ENCODE measurements at regions not wholly inside any gene's neighbourhood (a gene's known extent, or its start where the extent isn't known, plus 50 kb on each side); places are given as distances from the start of the nearest gene placed in this dataset.

- TF ChIP-seq IRF3 (IDR thresholded peaks at IDR 0.05; ENCODE audit: low read depth, low read length): no peak
- no peak for TF ChIP-seq TEAD4 (IDR thresholded peaks at IDR 0.05; ENCODE audit: borderline replicate concordance, insufficient read depth)
These were observed 155.4 kb upstream of the MARCKS start (continued) for GRCh38 chr6:113701552-113702254.

- H3K79me2 ChIP-seq (ENCODE audit: insufficient read depth): no peaks in the 10 kb centered on the region
- H3K9ac ChIP-seq: no peak overlapping the region
- H4K20me1 ChIP-seq (ENCODE audit: insufficient read depth): no peaks in the 10 kb centered on the region
- no peaks in the 10 kb centered on the region for H3K27me3 ChIP-seq (ENCODE audit: insufficient read depth)
- no peak overlapping the region for H3K4me3 ChIP-seq (ENCODE audit: low read depth in 2 of 2, low read length in 1 of 2)
- H3K9me3 ChIP-seq: no peaks in the 10 kb centered on the region
- POLR2A ChIA-PET: no interaction called here
- no peaks in the 10 kb centered on the region for H3F3A ChIP-seq (replicated peaks; ENCODE audit: insufficient read depth)
- H3K4me2 ChIP-seq: no peak overlapping the region
- 100% methylated on average over 2 of the region's 3 CpGs for WGBS (ENCODE audit: low lambda C conversion rate)
- no peak overlapping the region for H3K27ac ChIP-seq (ENCODE audit: low read depth in 2 of 2, low read length in 1 of 2)
- H3K4me1 ChIP-seq (ENCODE audit: control insufficient read depth in 1 of 2, insufficient read depth in 2 of 2, low read depth in 1 of 2, low read length in 1 of 2): no peaks in the 10 kb centered on the region
- no peaks in the 10 kb centered on the region for H3K36me3 ChIP-seq (replicated peaks in 1 of 2; ENCODE audit: control insufficient read depth in 1 of 2, insufficient read depth in 2 of 2, low read length in 1 of 2)
- H2AFZ ChIP-seq (ENCODE audit: low read depth): no peak overlapping the region
- DNase-seq: no peak
- H3K9me2 ChIP-seq: no peaks in the 10 kb centered on the region
- TF ChIP-seq MEF2A (IDR thresholded peaks at IDR 0.05; ENCODE audit: borderline replicate concordance, low read depth) (no peak), FOSL2 (IDR thresholded peaks at IDR 0.05; ENCODE audit: borderline replicate concordance, low read depth) (no peak), PBX3 (IDR thresholded peaks at IDR 0.05) (no peak), NRF1 (IDR thresholded peaks at IDR 0.05; ENCODE audit: low read depth, low read length) (no peak), FOXJ3 (CRISPR knock-in tag; IDR thresholded peaks at IDR 0.05) (no peak), RAD21 (IDR thresholded peaks at IDR 0.05; ENCODE audit: low read length) (no peak), NFIC (IDR thresholded peaks at IDR 0.05; ENCODE audit: borderline replicate concordance) (no peak), TEAD4 (IDR thresholded peaks at IDR 0.05; ENCODE audit: borderline replicate concordance, insufficient read depth) (no peak), GABPA (IDR thresholded peaks at IDR 0.05; ENCODE audit: low read depth) (no peak), ELF1 (IDR thresholded peaks at IDR 0.05) (no peak), TAF1 (IDR thresholded peaks at IDR 0.05; ENCODE audit: borderline replicate concordance, low read depth, low read length) (no peak), SIN3A (IDR thresholded peaks at IDR 0.05; ENCODE audit: borderline replicate concordance, low read depth, low read length) (no peak), USF2 (IDR thresholded peaks at IDR 0.05; ENCODE audit: borderline replicate concordance, low read depth, low read length) (no peak), ZBTB33 (IDR thresholded peaks at IDR 0.05; ENCODE audit: borderline replicate concordance, low read depth) (no peak), REST (IDR thresholded peaks at IDR 0.05; ENCODE audit: low read depth, low read length) (no peak), USF1 (IDR thresholded peaks at IDR 0.05; ENCODE audit: borderline replicate concordance, low read depth) (no peak), RXRA (IDR thresholded peaks at IDR 0.05; ENCODE audit: borderline replicate concordance, low read depth) (no peak)
- CTCF ChIA-PET: no interaction called here
These were observed 150.0 kb upstream of the MARCKS start for GRCh38 chr6:113707194-113707593.

All from SK-N-SH (cell line).